GM12892 (cell line): ENCODE measurements at regions not wholly inside any gene's neighbourhood (a gene's known extent, or its start where the extent isn't known, plus 50 kb on each side); places are given as distances from the start of the nearest gene placed in this dataset.

Experiments
- DNase-seq: peaks from one replicate; pipeline ENCODE4 v3.0.0; 2011; ENCODE audit not compliant: insufficient read length
- FAIRE-seq: peaks from 2 replicates; lab custom pipeline; 2011; peaks lifted over from hg19 to GRCh38; lab: Jason Lieb, UNC
- POLR2A ChIP-seq: IDR thresholded peaks from 2 replicates; pipeline ENCODE4 v1.6.1; 2011; ENCODE audit warnings: low read depth, low read length, control low read depth
- POLR2AphosphoS5 ChIP-seq: IDR thresholded peaks from 2 replicates; pipeline ENCODE4 v1.6.1; 2011; ENCODE audit warnings: low read depth, low read length, control low read depth
- TAF1 ChIP-seq: IDR thresholded peaks from 2 replicates; pipeline ENCODE4 v1.6.1; 2011; ENCODE audit warnings: low read depth, mild to moderate bottlenecking, control low read depth, low read length, borderline replicate concordance

GRCh38 chr5:167482555-167482954, 808.9 kb upstream of the WWC1 start:
- no peak for FAIRE-seq
- no peak for TF ChIP-seq POLR2AphosphoS5
- no peak for TF ChIP-seq TAF1
- no peak for TF ChIP-seq POLR2A
- no peak for DNase-seq

DNA sequence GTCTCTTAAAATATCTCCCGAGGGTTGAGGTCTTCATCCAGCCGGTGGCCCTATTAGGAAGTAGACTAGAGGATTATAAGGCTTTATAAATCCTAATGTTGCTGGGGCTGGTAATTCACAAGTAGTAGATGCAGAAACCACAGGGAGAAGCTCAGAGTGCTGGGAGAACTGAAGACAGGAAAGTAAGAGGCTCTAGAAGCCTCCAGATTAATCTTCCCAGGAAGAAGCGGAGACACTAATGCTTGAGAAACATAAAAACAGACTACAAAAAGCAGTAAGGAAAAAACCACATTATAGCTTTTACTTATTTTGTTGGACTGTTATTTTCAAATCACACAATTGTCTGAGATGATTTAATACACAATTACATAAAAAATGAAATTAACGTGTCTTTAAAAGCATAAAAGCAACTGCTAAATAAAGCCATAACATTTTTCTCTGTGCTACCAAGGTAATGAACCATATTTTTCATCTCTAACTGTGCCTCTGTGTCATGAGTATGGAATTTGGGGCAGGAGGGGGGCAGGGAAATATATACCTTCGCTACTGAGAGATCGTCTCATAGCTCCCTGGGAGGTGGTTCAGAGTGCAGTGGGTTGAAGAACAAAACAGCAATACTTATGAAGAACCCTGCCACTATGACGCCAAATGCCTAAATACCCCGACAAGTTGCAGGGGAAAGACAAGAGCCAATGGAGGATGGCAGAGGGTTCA, 806.2 kb upstream of the WWC1 start:
- DNase-seq (no peak), FAIRE-seq (no peak)
- TF ChIP-seq TAF1 (no peak), POLR2A (no peak), POLR2AphosphoS5 (no peak)

- no peak for TF ChIP-seq TAF1
- DNase-seq (no peak), FAIRE-seq (no peak)
These were observed 803.1 kb upstream of the WWC1 start for GRCh38 chr5:167488371-167488770.

DNA sequence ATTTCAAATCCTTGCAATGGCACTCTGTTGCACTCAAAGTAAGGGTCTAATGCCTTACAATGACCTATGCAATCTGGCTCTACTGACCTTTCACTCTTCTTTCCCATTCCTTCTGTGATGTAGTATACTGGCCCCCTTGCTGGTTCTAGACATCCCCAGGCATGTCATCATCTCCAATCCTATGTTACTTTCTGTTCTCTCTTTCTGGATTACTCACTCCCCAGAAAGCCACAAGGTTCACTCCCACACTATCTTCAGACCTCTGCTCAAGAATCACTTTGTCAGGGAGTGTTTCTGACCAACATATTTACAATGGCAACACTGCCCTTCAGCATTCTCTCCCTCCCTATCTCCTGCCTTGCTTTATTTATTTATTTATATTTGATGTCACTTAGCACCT, 802.2 kb upstream of the WWC1 start:
- no peak for TF ChIP-seq POLR2AphosphoS5
- TF ChIP-seq POLR2A, result no peak
- no peak for TF ChIP-seq TAF1
- FAIRE-seq, result no peak
- no peak for DNase-seq

DNA sequence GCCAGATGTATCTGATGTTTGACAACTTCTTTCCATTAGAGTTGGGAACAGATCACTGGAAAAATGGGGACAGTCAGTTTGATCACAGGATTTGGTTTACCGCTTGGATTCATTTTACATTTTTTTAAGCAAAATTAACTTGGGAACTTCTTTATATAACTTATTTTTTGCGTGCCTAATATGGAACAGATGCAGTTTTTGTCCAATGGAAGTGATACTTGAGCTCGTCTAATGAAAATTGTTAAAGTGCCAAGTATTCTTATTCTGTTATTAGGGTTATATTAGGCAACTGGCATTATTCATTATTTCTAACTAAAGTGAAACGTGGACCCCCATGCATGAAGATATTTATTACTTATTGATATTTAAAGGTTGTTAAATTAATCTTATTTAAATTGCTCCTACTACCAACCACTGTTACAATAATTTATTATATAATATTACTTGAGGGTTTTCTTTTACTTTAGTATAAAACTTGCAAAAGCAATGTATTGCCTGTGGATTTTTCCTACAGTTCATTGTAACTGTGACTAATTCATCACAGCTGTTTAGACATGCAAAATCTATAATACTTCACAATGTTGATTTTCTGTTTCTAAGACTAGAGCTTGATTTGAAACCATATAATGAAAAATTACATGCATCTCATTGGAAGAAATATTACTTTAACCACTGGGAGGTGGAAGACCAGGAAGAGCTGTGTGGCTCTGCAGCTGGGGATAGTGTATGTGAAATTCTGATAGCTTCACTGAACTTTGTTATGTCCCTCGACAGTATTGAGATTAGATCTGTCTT, 787.3 kb upstream of the WWC1 start:
- FAIRE-seq, result no peak
- TF ChIP-seq POLR2AphosphoS5 (no peak), POLR2A (no peak), TAF1 (no peak)
- DNase-seq, result no peak

- no peak for TF ChIP-seq POLR2AphosphoS5
- TF ChIP-seq TAF1, result no peak
- no peak for TF ChIP-seq POLR2A
- no peak for DNase-seq
- FAIRE-seq, result no peak
These were observed 783.8 kb upstream of the WWC1 start for GRCh38 chr5:167507463-167508233.

- no peak for FAIRE-seq
- no peak for DNase-seq
- TF ChIP-seq POLR2AphosphoS5, result no peak
- no peak for TF ChIP-seq TAF1
- no peak for TF ChIP-seq POLR2A
These were observed 782.4 kb upstream of the WWC1 start for GRCh38 chr5:167509076-167509475.

DNA sequence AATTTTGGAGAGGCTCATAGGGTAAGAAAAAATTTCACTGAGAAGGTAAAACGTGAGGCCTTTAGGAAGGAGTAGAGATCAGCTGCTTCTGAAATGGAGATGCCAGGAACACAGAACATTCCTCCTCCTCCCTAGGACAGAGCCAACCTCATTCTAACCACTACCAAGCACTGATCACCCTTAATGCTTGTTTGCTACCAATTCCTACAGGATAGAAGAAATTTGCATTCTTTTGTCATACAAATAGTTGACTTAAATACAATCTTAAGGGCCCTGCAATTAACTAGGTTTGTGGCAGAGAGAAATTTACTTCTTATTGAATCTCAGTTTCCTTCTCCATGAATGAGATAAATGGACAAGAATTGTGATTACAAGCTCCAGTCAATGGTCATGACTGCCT, 780.2 kb upstream of the WWC1 start:
- DNase-seq (no peak), FAIRE-seq (no peak)
- TF ChIP-seq POLR2A (no peak), POLR2AphosphoS5 (no peak), TAF1 (no peak)

GRCh38 chr5:167512111-167512510, 779.3 kb upstream of the WWC1 start:
- no peak for TF ChIP-seq TAF1
- FAIRE-seq (no peak), DNase-seq (no peak)

DNA sequence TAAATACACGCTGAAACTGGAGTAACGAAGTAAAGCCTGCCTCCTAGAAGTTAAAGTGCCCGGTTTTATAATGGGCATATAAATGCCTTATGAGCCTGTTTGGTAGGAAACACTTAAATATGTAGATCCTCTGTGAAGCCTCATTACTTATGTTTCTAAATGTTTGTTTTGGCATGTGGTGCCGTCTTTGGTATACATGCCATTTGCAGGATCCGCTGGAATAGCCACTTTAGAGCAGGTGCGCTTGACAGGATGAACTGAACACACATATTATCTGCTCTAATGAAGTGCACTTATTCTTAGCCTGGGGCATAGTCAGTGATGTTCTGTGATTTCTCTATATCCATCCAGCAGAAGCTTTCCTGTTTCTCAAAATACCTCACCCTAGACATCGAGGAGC, 778.1 kb upstream of the WWC1 start:
- TF ChIP-seq POLR2A (no peak), POLR2AphosphoS5 (no peak), TAF1 (no peak)
- FAIRE-seq (no peak), DNase-seq (no peak)

GRCh38 chr5:167514461-167514860, 777.0 kb upstream of the WWC1 start:
- TF ChIP-seq POLR2A, result no peak
- no peak for TF ChIP-seq POLR2AphosphoS5
- no peak for TF ChIP-seq TAF1
- DNase-seq (no peak), FAIRE-seq (no peak)

GRCh38 chr5:167525004-167525403, 766.4 kb upstream of the WWC1 start:
- FAIRE-seq (no peak), DNase-seq (no peak)
- TF ChIP-seq POLR2AphosphoS5 (no peak), TAF1 (no peak), POLR2A (no peak)
